Keratinocyte (primary cell): ENCODE measurements at regions not wholly inside any gene's neighbourhood (a gene's known extent, or its start where the extent isn't known, plus 50 kb on each side); places are given as distances from the start of the nearest gene placed in this dataset.

Source experiments
- DNase-seq: peaks from one replicate; pipeline ENCODE4 v3.0.0-alpha.2; 2011; ENCODE audit warnings: low read depth, missing footprints, low spot score
- FAIRE-seq: peaks from 2 replicates; lab custom pipeline; 2011; peaks lifted over from hg19 to GRCh38; lab: Jason Lieb, UNC
- H2AFZ ChIP-seq: 2 replicates; pipeline ENCODE4 v1.6.0; 2012; ENCODE audit warnings: low read length, control low read depth, inconsistent platforms; ENCODE audit not compliant: control insufficient read depth
- H3K27ac ChIP-seq: 2 replicates; pipeline ENCODE4 v1.5.1; 2011; ENCODE audit warnings: low read length; ENCODE audit not compliant: control insufficient read depth, insufficient read depth
- H3K27me3 ChIP-seq: 3 replicates; pipeline ENCODE4 v1.6.0; 2011; ENCODE audit warnings: low read length; ENCODE audit not compliant: control insufficient read depth, insufficient read depth; ENCODE audit errors: extremely low read depth
- H3K36me3 ChIP-seq, 2 experiments: 2 replicates in 1 of 2; 3 replicates in 1 of 2; pipeline ENCODE4 v1.5.1; 2011; ENCODE audit warnings: low read length in 2 of 2, mild to moderate bottlenecking in 1 of 2; ENCODE audit not compliant: control insufficient read depth in 2 of 2, insufficient read depth in 2 of 2; ENCODE audit errors: extremely low read depth in 1 of 2
- H3K4me1 ChIP-seq: 3 replicates; pipeline ENCODE4 v1.5.1; 2011; ENCODE audit warnings: low read length; ENCODE audit not compliant: control insufficient read depth, insufficient read depth; ENCODE audit errors: extremely low read depth
- H3K4me2 ChIP-seq: 3 replicates; pipeline ENCODE4 v1.6.0; 2011; ENCODE audit warnings: low read depth, low read length; ENCODE audit not compliant: control insufficient read depth, insufficient read depth; ENCODE audit errors: extremely low read depth
- H3K4me3 ChIP-seq, 3 experiments: fragments of 200-600 bp in 1 of 3; sonication (generic) in 1 of 3; 2 replicates in 2 of 3; 3 replicates in 1 of 3; pipeline ENCODE4 v1.5.1; 2011 to 2016; ENCODE audit warnings: low read length in 3 of 3, mild to moderate bottlenecking in 3 of 3, control low read depth in 2 of 3, inconsistent platforms in 1 of 3, low read depth in 1 of 3, mixed read lengths in 1 of 3, mixed run types in 1 of 3, moderate library complexity in 1 of 3; ENCODE audit not compliant: control insufficient read depth in 2 of 3, insufficient read depth in 2 of 3; ENCODE audit errors: extremely low read depth in 1 of 3
- H3K79me2 ChIP-seq: 2 replicates; pipeline ENCODE4 v1.6.0; 2012; ENCODE audit warnings: low read length; ENCODE audit not compliant: control insufficient read depth, insufficient read depth
- H3K9ac ChIP-seq: 3 replicates; pipeline ENCODE4 v1.6.0; 2011; ENCODE audit warnings: low read length; ENCODE audit not compliant: control insufficient read depth, insufficient read depth; ENCODE audit errors: extremely low read depth
- H3K9me1 ChIP-seq: 3 replicates; pipeline ENCODE4 v1.6.0; 2011; ENCODE audit warnings: low read length; ENCODE audit not compliant: control insufficient read depth, insufficient read depth; ENCODE audit errors: extremely low read depth
- H3K9me3 ChIP-seq: 2 replicates; pipeline ENCODE4 v1.5.1; 2012; ENCODE audit warnings: low read depth, low read length; ENCODE audit not compliant: control insufficient read depth
- H4K20me1 ChIP-seq: 3 replicates; pipeline ENCODE4 v1.6.0; 2011; ENCODE audit warnings: low read length; ENCODE audit not compliant: control insufficient read depth, insufficient read depth; ENCODE audit errors: extremely low read depth
- CTCF ChIP-seq, 3 experiments: IDR thresholded peaks in 1 of 3; conservative IDR thresholded peaks in 1 of 3; optimal IDR thresholded peaks in 1 of 3; 2 replicates in 2 of 3; 3 replicates in 1 of 3; pipeline versions ENCODE3 to v1.5.1; 2011; ENCODE audit warnings: low read length in 3 of 3, mild to moderate bottlenecking in 3 of 3, moderate library complexity in 2 of 3, control low read depth in 1 of 3, inconsistent platforms in 1 of 3; ENCODE audit not compliant: insufficient read depth in 2 of 3; ENCODE audit errors: extremely low read depth in 1 of 3
- EZH2 ChIP-seq: IDR thresholded peaks from one replicate; pipeline ENCODE4 v1.6.1; 2012; ENCODE audit warnings: inconsistent platforms, mild to moderate bottlenecking, low read length, moderate library complexity
- dilution Hi-C: fragments of 300-500 bp; cut with MboI; formaldehyde crosslinking; loops from one replicate; pipeline ENCODE4 v1.7.0; 2020; ENCODE audit warnings: low sequenced_read_pairs; ENCODE audit not compliant: extremely low pct_ligation_motif_present

- Histone ChIP-seq H3K27me3 (peaks cover 17% of the 10 kb centered on the region), H3K4me2 (no peak overlapping the region), H3K9me3 (no peaks in the 10 kb centered on the region), H3K9me1 (no peaks in the 10 kb centered on the region), H3K9ac (no peak overlapping the region), H3K4me1 (no peaks in the 10 kb centered on the region), H3K27ac (no peak overlapping the region), H2AFZ (no peak overlapping the region), H3K79me2 (no peaks in the 10 kb centered on the region), H3K4me3 (no peak overlapping the region), H4K20me1 (peaks cover 3% of the 10 kb centered on the region), H3K36me3 (no peaks in the 10 kb centered on the region)
- DNase-seq (no peak), FAIRE-seq (no peak)
- dilution Hi-C loops = no loop called here
- TF ChIP-seq EZH2 = no peak
- TF ChIP-seq CTCF (optimal IDR thresholded peaks at IDR 0.05 in 1 of 3, IDR thresholded peaks at IDR 0.05 in 1 of 3, conservative IDR thresholded peaks at IDR 0.05 in 1 of 3; ENCODE audit: extremely low read depth in 1 of 3, insufficient read depth in 2 of 3, low read length in 3 of 3) = no peak
These were observed 61.1 kb upstream of the ARAP3 start for GRCh38 chr5:141742866-141743851.

GRCh38 chr5:141742144-141742543 lies 60.1 kb upstream of the ARAP3 start:
- no peak overlapping the region for H3K27ac ChIP-seq
- H3K4me1 ChIP-seq = no peaks in the 10 kb centered on the region
- FAIRE-seq = no peak
- H4K20me1 ChIP-seq = peaks cover 3% of the 10 kb centered on the region
- TF ChIP-seq EZH2 (no peak), CTCF (optimal IDR thresholded peaks at IDR 0.05 in 1 of 3, IDR thresholded peaks at IDR 0.05 in 1 of 3, conservative IDR thresholded peaks at IDR 0.05 in 1 of 3; ENCODE audit: extremely low read depth in 1 of 3, insufficient read depth in 2 of 3, low read length in 3 of 3) (no peak)
- H3K4me2 ChIP-seq = no peak overlapping the region
- H3K36me3 ChIP-seq = no peaks in the 10 kb centered on the region
- H3K9ac ChIP-seq = no peak overlapping the region
- no peaks in the 10 kb centered on the region for H3K79me2 ChIP-seq
- dilution Hi-C loops = no loop called here
- no peak overlapping the region for H2AFZ ChIP-seq
- no peak for DNase-seq
- peaks cover 15% of the 10 kb centered on the region for H3K27me3 ChIP-seq
- no peak overlapping the region for H3K4me3 ChIP-seq
- H3K9me1 ChIP-seq = no peaks in the 10 kb centered on the region
- H3K9me3 ChIP-seq = no peaks in the 10 kb centered on the region
